CD4-positive, alpha-beta T cell (primary cell): ENCODE measurements at regions not wholly inside any gene's neighbourhood (a gene's known extent, or its start where the extent isn't known, plus 50 kb on each side); places are given as distances from the start of the nearest gene placed in this dataset.

Experiments used
- ATAC-seq: fragments of 200-7000 bp; cut with Tn5 transposase; one replicate; pipeline ENCODE4 v1.10.0; 2022; ENCODE audit warnings: mild to moderate bottlenecking; ENCODE audit not compliant: poor library complexity
- CTCF ChIA-PET: fragments of 350-600 bp; sonication (Branson Sonifier 250); formaldehyde crosslinking; loops from one replicate; lab custom pipeline; 2021; ENCODE audit warnings: antibody characterized with exemption, inconsistent platforms; lab: Charles Lee
- POLR2A ChIA-PET: fragments of 350-600 bp; sonication (Branson Sonifier 250); formaldehyde crosslinking; loops from one replicate; lab custom pipeline; 2021; ENCODE audit warnings: antibody characterized with exemption, inconsistent platforms; lab: Charles Lee
- DNase-seq, 14 experiments: peaks; one replicate each; pipeline ENCODE4 v3.0.0-alpha.2; 2013 to 2020; ENCODE audit warnings: mixed read lengths in 2 of 14
- H3K27ac ChIP-seq, 2 donors: one replicate each; pipeline versions ENCODE4 v1.5.1 to v1.7.0; 2013; ENCODE audit warnings: low read length in 2 of 2, low read depth in 1 of 2, mild to moderate bottlenecking in 1 of 2
- H3K27me3 ChIP-seq, 2 experiments: 1 replicate in 1 of 2; 2 replicates in 1 of 2; pipeline versions ENCODE4 v1.6.1 to v1.7.0; 2013; ENCODE audit warnings: low read length in 2 of 2, control low read depth in 1 of 2, mild to moderate bottlenecking in 1 of 2, moderate library complexity in 1 of 2; ENCODE audit not compliant: insufficient read depth in 2 of 2, control insufficient read depth in 1 of 2
- H3K36me3 ChIP-seq: one replicate; pipeline ENCODE4 v1.6.1; 2013; ENCODE audit warnings: low read length, control low read depth; ENCODE audit not compliant: insufficient read depth
- H3K4me1 ChIP-seq: one replicate; pipeline ENCODE4 v1.6.1; 2013; ENCODE audit warnings: low read length, control low read depth; ENCODE audit not compliant: insufficient read depth
- H3K4me3 ChIP-seq: one replicate; pipeline ENCODE4 v1.5.1; 2013; ENCODE audit warnings: mild to moderate bottlenecking, low read length, moderate library complexity
- H3K9me3 ChIP-seq, 2 experiments: 1 replicate in 1 of 2; 2 replicates in 1 of 2; pipeline versions ENCODE4 v1.6.1 to v1.7.0; 2013; ENCODE audit warnings: low read length in 2 of 2, mild to moderate bottlenecking in 2 of 2, control low read depth in 1 of 2, moderate library complexity in 1 of 2; ENCODE audit not compliant: control insufficient read depth in 1 of 2, insufficient read depth in 1 of 2
- H3K27ac Mint-ChIP-seq: one replicate; pipeline ENCODE4 v1.8.0; 2020; ENCODE audit warnings: mixed read lengths
- H3K27me3 Mint-ChIP-seq: one replicate; pipeline ENCODE4 v1.8.0; 2021; ENCODE audit warnings: mixed read lengths
- H3K36me3 Mint-ChIP-seq: one replicate; pipeline ENCODE4 v1.8.0; 2021; ENCODE audit warnings: low read depth, mixed read lengths
- H3K4me1 Mint-ChIP-seq: one replicate; pipeline ENCODE4 v1.8.0; 2021; ENCODE audit warnings: low read depth, mixed read lengths
- H3K4me3 Mint-ChIP-seq: one replicate; pipeline ENCODE4 v1.8.0; 2020; ENCODE audit warnings: mild to moderate bottlenecking, mixed read lengths
- H3K9me3 Mint-ChIP-seq: one replicate; pipeline ENCODE4 v1.8.0; 2020; ENCODE audit warnings: mixed read lengths
- CTCF ChIP-seq: fragments of 200-600 bp; IDR thresholded peaks from one replicate; pipeline ENCODE4 v1.8.0; 2022; ENCODE audit warnings: antibody characterized with exemption, mild to moderate bottlenecking
- intact Hi-C, 2 experiments: fragments of 100-400 bp; cut with DNase I in 1 of 2; cut with micrococcal nuclease in 1 of 2; formaldehyde crosslinking; loops; one replicate each; pipeline versions ENCODE4 v1.15.1 to v1.9.0; 2023 to 2025; cut with DNase I, micrococcal nuclease

GRCh38 chr4:184891816-184892397 is 66.1 kb upstream of the ACSL1 start:
- Mint-ChIP-seq H3K4me3 (no peak overlapping the region), H3K27me3 (peaks cover 25% of the 10 kb centered on the region), H3K4me1 (peaks cover 8% of the 10 kb centered on the region), H3K27ac (no peak overlapping the region), H3K36me3 (no peaks in the 10 kb centered on the region), H3K9me3 (peaks cover 3% of the 10 kb centered on the region)
- CTCF ChIA-PET: interaction anchor here (0.6 kb wide), 1 partner anchor 694 kb away, joined by 3 read pairs; no protein-coding TSS in a partner anchor
- H3K4me3 ChIP-seq: no peak overlapping the region
- POLR2A ChIA-PET: no interaction called here
- intact Hi-C loops: no loop called here
- H3K27me3 ChIP-seq: peaks cover 2 to 7% of the 10 kb centered on the region in 2 experiments
- no peaks in the 10 kb centered on the region for H3K36me3 ChIP-seq
- TF ChIP-seq CTCF: no peak
- ATAC-seq: no peak
- no peak overlapping the region for H3K27ac ChIP-seq
- DNase-seq: no peak
- no peaks in the 10 kb centered on the region for H3K9me3 ChIP-seq
- H3K4me1 ChIP-seq: peaks cover 3% of the 10 kb centered on the region

GRCh38 chr4:184892999-184893398 is 67.2 kb upstream of the ACSL1 start:
- no peak for TF ChIP-seq CTCF
- peaks cover 4 to 7% of the 10 kb centered on the region in 2 experiments for H3K27me3 ChIP-seq
- no peaks in the 10 kb centered on the region for H3K9me3 ChIP-seq
- intact Hi-C loops: no loop called here
- peaks cover 7% of the 10 kb centered on the region for H3K4me1 ChIP-seq
- peaks cover 3% of the 10 kb centered on the region for H3K9me3 Mint-ChIP-seq
- H3K27me3 Mint-ChIP-seq: peaks cover 31% of the 10 kb centered on the region
- no peaks in the 10 kb centered on the region for H3K36me3 Mint-ChIP-seq
- H3K4me1 Mint-ChIP-seq: peaks cover 8% of the 10 kb centered on the region
- no peak overlapping the region for H3K4me3 Mint-ChIP-seq
- ATAC-seq: no peak
- ChIA-PET CTCF (no interaction called here), POLR2A (no interaction called here)
- H3K27ac Mint-ChIP-seq: no peak overlapping the region
- no peaks in the 10 kb centered on the region for H3K36me3 ChIP-seq
- no peak overlapping the region for H3K4me3 ChIP-seq
- no peak for DNase-seq
- no peak overlapping the region for H3K27ac ChIP-seq

- Histone ChIP-seq H3K4me3 (no peak overlapping the region), H3K4me1 (peaks cover 7% of the 10 kb centered on the region), H3K36me3 (no peaks in the 10 kb centered on the region), H3K27ac (no peak overlapping the region), H3K27me3 (peaks cover 6 to 7% of the 10 kb centered on the region in 2 experiments), H3K9me3 (no peaks in the 10 kb centered on the region)
- DNase-seq (peak in 1 of 14 experiments; percentile 21), ATAC-seq (no peak)
- Mint-ChIP-seq H3K4me3 (no peak overlapping the region), H3K27ac (no peak overlapping the region), H3K36me3 (no peaks in the 10 kb centered on the region), H3K4me1 (peaks cover 8% of the 10 kb centered on the region), H3K27me3 (peaks cover 31% of the 10 kb centered on the region), H3K9me3 (peaks cover 3% of the 10 kb centered on the region)
- intact Hi-C loops: no loop called here
- TF ChIP-seq CTCF: no peak
- POLR2A ChIA-PET: no interaction called here
- CTCF ChIA-PET: no interaction called here
These were observed 68.2 kb upstream of the ACSL1 start for GRCh38 chr4:184893801-184894571.
